GM12878 (cell line): ENCODE measurements at regions not wholly inside any gene's neighbourhood (a gene's known extent, or its start where the extent isn't known, plus 50 kb on each side); places are given as distances from the start of the nearest gene placed in this dataset.

Experiments used
- ATAC-seq: fragments of 200-7000 bp; cut with Tn5 transposase; 3 replicates; pipeline ENCODE4 v1.9.1; 2020; ENCODE audit warnings: mild to moderate bottlenecking, moderate library complexity
- BruUV-seq: library from RNA; stranded (reverse); fragments of 400-500 nt; replicated peaks from 2 replicates; lab custom pipeline; 2021; lab: Mats Ljungman, UMichigan
- CTCF ChIA-PET: fragments of 300-600 bp; sonication (Branson Sonifier 250); formaldehyde crosslinking; extraction: SDS; loops from one replicate; lab custom pipeline; 2021; ENCODE audit warnings: inconsistent platforms; lab: Yijun Ruan, JAX
- POLR2A ChIA-PET: fragments of 350-600 bp; formaldehyde crosslinking; extraction: SDS; loops from one replicate; lab custom pipeline; 2021; ENCODE audit warnings: inconsistent platforms; lab: Charles Lee
- RAD21 ChIA-PET: fragments of 300-600 bp; sonication (Branson Sonifier 250); formaldehyde crosslinking; loops from one replicate; lab custom pipeline; 2023; ENCODE audit warnings: antibody characterized with exemption; ENCODE audit not compliant: unreplicated experiment; lab: Charles Lee
- SMC1A ChIA-PET: fragments of 300-600 bp; sonication (Branson Sonifier 250); formaldehyde crosslinking; loops from one replicate; lab custom pipeline; 2023; ENCODE audit not compliant: unreplicated experiment, uncharacterized antibody; lab: Charles Lee
- DNase-seq: peaks from one replicate; pipeline ENCODE4 v3.0.0-alpha.2; 2011; ENCODE audit warnings: low read depth, low spot score
- FAIRE-seq: peaks from 3 replicates; lab custom pipeline; 2011; peaks lifted over from hg19 to GRCh38; lab: Jason Lieb, UNC
- H2AFZ ChIP-seq: 2 replicates; pipeline ENCODE4 v1.6.0; 2011; ENCODE audit warnings: low read depth, low read length, control low read depth; ENCODE audit not compliant: control insufficient read depth
- H3K27ac ChIP-seq: 2 replicates; pipeline ENCODE4 v1.5.1; 2011; ENCODE audit warnings: control low read depth; ENCODE audit not compliant: control insufficient read depth, insufficient read depth
- H3K27me3 ChIP-seq, 2 experiments: replicated peaks in 1 of 2; 2 replicates each; pipeline versions ENCODE4 v1.6.0 to v1.6.1; 2011; ENCODE audit warnings: low read length in 1 of 2; ENCODE audit not compliant: control insufficient read depth in 2 of 2, insufficient read depth in 2 of 2
- H3K36me3 ChIP-seq, 2 experiments: 2 replicates each; pipeline ENCODE4 v1.5.1; 2011; ENCODE audit warnings: low read length in 1 of 2; ENCODE audit not compliant: control insufficient read depth in 2 of 2, insufficient read depth in 2 of 2
- H3K4me1 ChIP-seq: 2 replicates; pipeline ENCODE4 v1.6.1; 2011; ENCODE audit warnings: mild to moderate bottlenecking, low read length, moderate library complexity, mixed read lengths; ENCODE audit not compliant: control insufficient read depth, insufficient read depth
- H3K4me2 ChIP-seq: 2 replicates; pipeline ENCODE4 v1.6.0; 2011; ENCODE audit warnings: control low read depth; ENCODE audit not compliant: control insufficient read depth, insufficient read depth
- H3K4me3 ChIP-seq: fragments of 200-600 bp; sonication (generic); 2 replicates; pipeline ENCODE4 v1.5.1; 2016
- H3K79me2 ChIP-seq: 2 replicates; pipeline ENCODE4 v1.6.0; 2011; ENCODE audit warnings: low read length; ENCODE audit not compliant: control insufficient read depth, insufficient read depth
- H3K9ac ChIP-seq: 2 replicates; pipeline ENCODE4 v1.8.0; 2011; ENCODE audit warnings: low read length, control low read depth, mixed read lengths; ENCODE audit not compliant: control insufficient read depth, insufficient read depth
- H3K9me3 ChIP-seq: replicated peaks from 3 replicates; pipeline ENCODE4 v1.5.1; 2011; ENCODE audit warnings: mild to moderate bottlenecking, low read length; ENCODE audit not compliant: control insufficient read depth, insufficient read depth
- H4K20me1 ChIP-seq: 2 replicates; pipeline ENCODE4 v1.6.0; 2011; ENCODE audit not compliant: control insufficient read depth, insufficient read depth
- EP300 ChIP-seq, 2 experiments: fragments of 150-350 bp in 1 of 2; IDR thresholded peaks; 2 replicates each; pipeline ENCODE4 v1.6.1; 2011 to 2012; ENCODE audit warnings: low read depth in 2 of 2, low read length in 2 of 2, borderline replicate concordance in 1 of 2, improper control_type of control experiment in 1 of 2, inconsistent platforms in 1 of 2; ENCODE audit not compliant: control insufficient read depth in 1 of 2
- FOXK2 ChIP-seq: fragments of 450-650 bp; IDR thresholded peaks from 2 replicates; pipeline ENCODE4 v1.6.1; 2017; ENCODE audit warnings: mild to moderate bottlenecking, moderate library complexity
- MYC ChIP-seq: IDR thresholded peaks from 2 replicates; pipeline ENCODE4 v1.6.1; 2011; ENCODE audit warnings: mild to moderate bottlenecking, low read length, moderate library complexity, inconsistent platforms; ENCODE audit not compliant: insufficient read depth, insufficient replicate concordance, insufficient read length, severe bottlenecking
- NFYA ChIP-seq: IDR thresholded peaks from 2 replicates; pipeline ENCODE4 v1.6.1; 2011; ENCODE audit warnings: low read depth, mild to moderate bottlenecking, low read length, improper control_type of control experiment, borderline replicate concordance
- RAD51 ChIP-seq: fragments of 450-650 bp; IDR thresholded peaks from 2 replicates; pipeline ENCODE4 v1.6.1; 2016; ENCODE audit warnings: moderate library complexity, mild to moderate bottlenecking, inconsistent platforms
- RCOR1 ChIP-seq: conservative IDR thresholded peaks from 2 replicates; pipeline ENCODE4 v1.6.1; 2012; ENCODE audit warnings: low read depth, low read length, improper control_type of control experiment
- RUNX3 ChIP-seq: IDR thresholded peaks from 2 replicates; pipeline ENCODE4 v1.6.1; 2012; ENCODE audit warnings: low read length, inconsistent platforms
- SMAD1 ChIP-seq: fragments of 450-650 bp; IDR thresholded peaks from 2 replicates; pipeline ENCODE4 v1.6.1; 2018; ENCODE audit warnings: mild to moderate bottlenecking, low read depth; ENCODE audit not compliant: partially characterized antibody
- SPI1 ChIP-seq: IDR thresholded peaks from 2 replicates; pipeline ENCODE4 v1.6.1; 2011; ENCODE audit warnings: low read depth, mild to moderate bottlenecking, low read length, moderate library complexity, borderline replicate concordance; ENCODE audit not compliant: insufficient read depth
- STAT3 ChIP-seq: IDR thresholded peaks from 2 replicates; pipeline ENCODE4 v1.6.1; 2011; ENCODE audit warnings: low read depth, low read length, improper control_type of control experiment
- WGBS: methylation state at CpG from one replicate; pipeline ENCODE4 v1.1.6; 2016; ENCODE audit warnings: low lambda C conversion rate; ENCODE audit not compliant: insufficient replicate concordance, insufficient coverage; ENCODE audit errors: missing lambda C conversion rate; 5-methylcytosine and 5-hydroxymethylcytosine counted together
- in situ Hi-C: fragments of 300-500 bp; cut with MboI; formaldehyde crosslinking; loops from 9 replicates; pipeline ENCODE4 v1.14.3; 2018; ENCODE audit warnings: mixed read lengths
- intact Hi-C: fragments of 100-400 bp; cut with micrococcal nuclease; formaldehyde crosslinking; loops from one replicate; pipeline ENCODE4 v1.14.2; 2022; ENCODE audit not compliant: unreplicated experiment
- TF ChIP-seq, protein P1 (sequence below): fragments of 150-350 bp; IDR thresholded peaks from 2 replicates; pipeline ENCODE4 v1.6.1; 2016; ENCODE audit warnings: low read depth, low read length
- TF ChIP-seq, protein P2 (sequence below): fragments of 450-650 bp; IDR thresholded peaks from 2 replicates; pipeline ENCODE4 v1.6.1; 2014; ENCODE audit warnings: mild to moderate bottlenecking

DNA sequence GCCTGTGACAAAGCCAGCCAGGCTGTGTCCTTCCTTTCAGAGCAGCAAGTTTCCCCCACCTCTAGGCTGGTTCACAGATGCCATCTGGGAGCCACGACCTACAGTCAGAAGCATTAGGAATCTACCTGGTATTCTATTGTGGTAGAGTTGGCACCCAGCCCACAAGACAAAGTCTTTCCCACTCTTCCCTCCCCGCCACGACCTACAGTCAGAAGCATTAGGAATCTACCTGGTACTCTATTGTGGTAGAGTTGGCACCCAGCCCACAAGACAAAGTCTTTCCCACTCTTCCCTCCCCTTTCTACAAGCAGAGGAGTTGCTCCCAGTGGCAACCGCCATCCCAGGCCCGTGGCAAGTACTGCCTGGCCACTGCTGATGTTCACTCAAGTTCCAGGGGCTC is 157.8 kb upstream of the TNC start:
- BruUV-seq = no TSS peak

More for the DNA sequence above, 157.8 kb upstream of the TNC start:
- Histone ChIP-seq H3K9ac (no peak overlapping the region), H3K9me3 (no peaks in the 10 kb centered on the region), H2AFZ (no peak overlapping the region), H3K36me3 (no peaks in the 10 kb centered on the region), H3K27me3 (no peaks in the 10 kb centered on the region), H3K4me2 (no peak overlapping the region), H4K20me1 (no peaks in the 10 kb centered on the region), H3K4me3 (no peak overlapping the region), H3K27ac (no peak overlapping the region), H3K4me1 (no peaks in the 10 kb centered on the region), H3K79me2 (no peaks in the 10 kb centered on the region)
- CTCF ChIA-PET = no interaction called here
- no peak for ATAC-seq
- WGBS = 0% methylated on average over 5 of the region's 5 CpGs
- no peak for FAIRE-seq
- in situ Hi-C loops (no loop called here), intact Hi-C loops (no loop called here)
- TF ChIP-seq FOXK2 (no peak), EP300 (IDR thresholded peaks at IDR 0.05; ENCODE audit: borderline replicate concordance in 1 of 2, control insufficient read depth in 1 of 2, low read depth in 2 of 2, low read length in 2 of 2) (no peak), NFYA (no peak), RUNX3 (no peak), RCOR1 (no peak), STAT3 (no peak), SPI1 (no peak), SMAD1 (no peak), MYC (no peak), RAD51 (no peak)
- TF ChIP-seq, protein P1, sequence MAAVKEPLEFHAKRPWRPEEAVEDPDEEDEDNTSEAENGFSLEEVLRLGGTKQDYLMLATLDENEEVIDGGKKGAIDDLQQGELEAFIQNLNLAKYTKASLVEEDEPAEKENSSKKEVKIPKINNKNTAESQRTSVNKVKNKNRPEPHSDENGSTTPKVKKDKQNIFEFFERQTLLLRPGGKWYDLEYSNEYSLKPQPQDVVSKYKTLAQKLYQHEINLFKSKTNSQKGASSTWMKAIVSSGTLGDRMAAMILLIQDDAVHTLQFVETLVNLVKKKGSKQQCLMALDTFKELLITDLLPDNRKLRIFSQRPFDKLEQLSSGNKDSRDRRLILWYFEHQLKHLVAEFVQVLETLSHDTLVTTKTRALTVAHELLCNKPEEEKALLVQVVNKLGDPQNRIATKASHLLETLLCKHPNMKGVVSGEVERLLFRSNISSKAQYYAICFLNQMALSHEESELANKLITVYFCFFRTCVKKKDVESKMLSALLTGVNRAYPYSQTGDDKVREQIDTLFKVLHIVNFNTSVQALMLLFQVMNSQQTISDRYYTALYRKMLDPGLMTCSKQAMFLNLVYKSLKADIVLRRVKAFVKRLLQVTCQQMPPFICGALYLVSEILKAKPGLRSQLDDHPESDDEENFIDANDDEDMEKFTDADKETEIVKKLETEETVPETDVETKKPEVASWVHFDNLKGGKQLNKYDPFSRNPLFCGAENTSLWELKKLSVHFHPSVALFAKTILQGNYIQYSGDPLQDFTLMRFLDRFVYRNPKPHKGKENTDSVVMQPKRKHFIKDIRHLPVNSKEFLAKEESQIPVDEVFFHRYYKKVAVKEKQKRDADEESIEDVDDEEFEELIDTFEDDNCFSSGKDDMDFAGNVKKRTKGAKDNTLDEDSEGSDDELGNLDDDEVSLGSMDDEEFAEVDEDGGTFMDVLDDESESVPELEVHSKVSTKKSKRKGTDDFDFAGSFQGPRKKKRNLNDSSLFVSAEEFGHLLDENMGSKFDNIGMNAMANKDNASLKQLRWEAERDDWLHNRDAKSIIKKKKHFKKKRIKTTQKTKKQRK = no peak
- TF ChIP-seq, protein P2, sequence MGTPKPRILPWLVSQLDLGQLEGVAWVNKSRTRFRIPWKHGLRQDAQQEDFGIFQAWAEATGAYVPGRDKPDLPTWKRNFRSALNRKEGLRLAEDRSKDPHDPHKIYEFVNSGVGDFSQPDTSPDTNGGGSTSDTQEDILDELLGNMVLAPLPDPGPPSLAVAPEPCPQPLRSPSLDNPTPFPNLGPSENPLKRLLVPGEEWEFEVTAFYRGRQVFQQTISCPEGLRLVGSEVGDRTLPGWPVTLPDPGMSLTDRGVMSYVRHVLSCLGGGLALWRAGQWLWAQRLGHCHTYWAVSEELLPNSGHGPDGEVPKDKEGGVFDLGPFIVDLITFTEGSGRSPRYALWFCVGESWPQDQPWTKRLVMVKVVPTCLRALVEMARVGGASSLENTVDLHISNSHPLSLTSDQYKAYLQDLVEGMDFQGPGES = no peak
- no peak for DNase-seq
- RAD21 ChIA-PET = interaction anchor here (2.0 kb wide), 1 partner anchor 135 kb away, joined by 6 read pairs; no protein-coding TSS in a partner anchor
- SMC1A ChIA-PET = no interaction called here
- POLR2A ChIA-PET = no interaction called here
